ENCODE measurements at regions not wholly inside any gene's neighbourhood (a gene's known extent, or its start where the extent isn't known, plus 50 kb on each side); places are given as distances from the start of the nearest gene placed in this dataset.

- POLR2A ChIA-PET, result interaction anchor here (0.7 kb wide), 1 partner anchor 283 kb away, joined by 3 read pairs; no protein-coding TSS in a partner anchor
- intact Hi-C loops (cut with DNase I, micrococcal nuclease), result loop anchor here in 1 of 2 experiments (10.0 kb wide), 1 partner anchor 361 kb away; no protein-coding TSS in a partner anchor
- Mint-ChIP-seq H3K27me3 (no peaks in the 10 kb centered on the region), H3K4me3 (no peak overlapping the region), H3K27ac (no peak overlapping the region), H3K36me3 (ENCODE audit: low read depth) (no peaks in the 10 kb centered on the region), H3K4me1 (peaks cover 16% of the 10 kb centered on the region), H3K9me3 (ENCODE audit: low read depth) (peaks cover 6% of the 10 kb centered on the region)
- DNase-seq, result no peak
- ATAC-seq, result no peak
- CTCF ChIA-PET, result interaction anchor here (0.6 to 1.6 kb wide), 7 partner anchors 11 to 268 kb away, joined by 3 to 4 read pairs (median 3); no protein-coding TSS in a partner anchor
Measured at GRCh38 chr6:149164199-149164750, 153.2 kb upstream of the TAB2 start.

- no peak for ATAC-seq
- intact Hi-C loops (cut with DNase I, micrococcal nuclease), result loop anchor here in 1 of 2 experiments (10.0 kb wide), 1 partner anchor 358 kb away; no protein-coding TSS in a partner anchor
- Mint-ChIP-seq H3K36me3 (ENCODE audit: low read depth) (no peaks in the 10 kb centered on the region), H3K4me1 (peaks cover 25% of the 10 kb centered on the region), H3K4me3 (no peak overlapping the region), H3K27ac (peak overlapping the region; percentile 22), H3K27me3 (no peaks in the 10 kb centered on the region), H3K9me3 (ENCODE audit: low read depth) (peaks cover 6% of the 10 kb centered on the region)
- DNase-seq, result no peak
- CTCF ChIA-PET, result interaction anchor here (0.7 to 1.5 kb wide), 4 partner anchors 14 to 563 kb away, joined by 3 to 5 read pairs (median 3); no protein-coding TSS in a partner anchor
- POLR2A ChIA-PET, result no interaction called here
Measured at GRCh38 chr6:149166336-149166735, 151.2 kb upstream of the TAB2 start.

- Mint-ChIP-seq H3K27me3 (no peaks in the 10 kb centered on the region), H3K4me1 (peaks cover 25% of the 10 kb centered on the region), H3K36me3 (ENCODE audit: low read depth) (no peaks in the 10 kb centered on the region), H3K27ac (peak overlapping the region; percentile 22), H3K9me3 (ENCODE audit: low read depth) (peaks cover 6% of the 10 kb centered on the region), H3K4me3 (no peak overlapping the region)
- ChIA-PET CTCF (interaction anchor here (0.7 to 1.5 kb wide), 3 partner anchors 14 to 563 kb away, joined by 3 to 5 read pairs (median 3); no protein-coding TSS in a partner anchor), POLR2A (no interaction called here)
- ATAC-seq (no peak), DNase-seq (no peak)
- intact Hi-C loops (cut with DNase I, micrococcal nuclease), result loop anchor here in 1 of 2 experiments (10.0 kb wide), 1 partner anchor 358 kb away; no protein-coding TSS in a partner anchor
Measured at GRCh38 chr6:149166747-149167146, 150.8 kb upstream of the TAB2 start.

- Mint-ChIP-seq H3K27ac (peak overlapping the region; percentile 32), H3K4me1 (peaks cover 25% of the 10 kb centered on the region), H3K9me3 (ENCODE audit: low read depth) (peaks cover 6% of the 10 kb centered on the region), H3K27me3 (no peaks in the 10 kb centered on the region), H3K4me3 (no peak overlapping the region), H3K36me3 (ENCODE audit: low read depth) (no peaks in the 10 kb centered on the region)
- ATAC-seq (no peak), DNase-seq (no peak)
- intact Hi-C loops (cut with DNase I, micrococcal nuclease), result loop anchor here in 1 of 2 experiments (10.0 kb wide), 1 partner anchor 356 kb away; no protein-coding TSS in a partner anchor
- ChIA-PET POLR2A (no interaction called here), CTCF (no interaction called here)
Measured at GRCh38 chr6:149168968-149169367, 148.5 kb upstream of the TAB2 start.

- H3K36me3 Mint-ChIP-seq (ENCODE audit: low read depth), result no peaks in the 10 kb centered on the region
- DNase-seq, result no peak
- peaks cover 6% of the 10 kb centered on the region for H3K9me3 Mint-ChIP-seq (ENCODE audit: low read depth)
- peaks cover 27% of the 10 kb centered on the region for H3K4me1 Mint-ChIP-seq
- ChIA-PET POLR2A (no interaction called here), CTCF (no interaction called here)
- H3K27ac Mint-ChIP-seq, result no peak overlapping the region
- intact Hi-C loops (cut with DNase I, micrococcal nuclease), result loop anchor here in 1 of 2 experiments (10.0 kb wide), 1 partner anchor 355 kb away; no protein-coding TSS in a partner anchor
- no peak overlapping the region for H3K4me3 Mint-ChIP-seq
- no peaks in the 10 kb centered on the region for H3K27me3 Mint-ChIP-seq
- ATAC-seq, result peak; percentile 36
Measured at GRCh38 chr6:149169761-149170511, 147.6 kb upstream of the TAB2 start.

GRCh38 chr6:149170564-149171452, 146.7 kb upstream of the TAB2 start:
- ChIA-PET POLR2A (no interaction called here), CTCF (interaction anchor here (0.6 kb wide), 1 partner anchor 19 kb away, joined by 4 read pairs; no protein-coding TSS in a partner anchor)
- Mint-ChIP-seq H3K4me1 (peaks cover 28% of the 10 kb centered on the region), H3K36me3 (ENCODE audit: low read depth) (no peaks in the 10 kb centered on the region), H3K4me3 (no peak overlapping the region), H3K9me3 (ENCODE audit: low read depth) (peaks cover 6% of the 10 kb centered on the region), H3K27me3 (no peaks in the 10 kb centered on the region), H3K27ac (peak overlapping the region; percentile 34)
- ATAC-seq (no peak), DNase-seq (no peak)
- intact Hi-C loops (cut with DNase I, micrococcal nuclease), result no loop called here

- no peaks in the 10 kb centered on the region for H3K27me3 Mint-ChIP-seq
Measured at GRCh38 chr6:149173222-149173621, 144.3 kb upstream of the TAB2 start.

GRCh38 chr6:149174962-149175361, 142.6 kb upstream of the TAB2 start:
- no peak overlapping the region for H3K27ac Mint-ChIP-seq
- H3K9me3 Mint-ChIP-seq (ENCODE audit: low read depth), result peaks cover 3% of the 10 kb centered on the region
- POLR2A ChIA-PET, result no interaction called here
- intact Hi-C loops (cut with DNase I, micrococcal nuclease), result no loop called here
- no peaks in the 10 kb centered on the region for H3K36me3 Mint-ChIP-seq (ENCODE audit: low read depth)
- H3K4me1 Mint-ChIP-seq, result peaks cover 8% of the 10 kb centered on the region
- H3K4me3 Mint-ChIP-seq, result no peak overlapping the region
- H3K27me3 Mint-ChIP-seq, result no peaks in the 10 kb centered on the region
- no peak for DNase-seq
- no peak for ATAC-seq
- CTCF ChIA-PET, result interaction anchor here (1.0 kb wide), 1 partner anchor 12 kb away, joined by 3 read pairs; no protein-coding TSS in a partner anchor

More at GRCh38 chr6:149173222-149173621, 144.3 kb upstream of the TAB2 start:
- H3K9me3 Mint-ChIP-seq (ENCODE audit: low read depth), result peaks cover 8% of the 10 kb centered on the region
- intact Hi-C loops (cut with DNase I, micrococcal nuclease), result no loop called here
- no peaks in the 10 kb centered on the region for H3K36me3 Mint-ChIP-seq (ENCODE audit: low read depth)
- no peak overlapping the region for H3K27ac Mint-ChIP-seq
- H3K4me3 Mint-ChIP-seq, result no peak overlapping the region
- DNase-seq, result no peak
- POLR2A ChIA-PET, result no interaction called here
- CTCF ChIA-PET, result no interaction called here
- no peak for ATAC-seq
- peaks cover 19% of the 10 kb centered on the region for H3K4me1 Mint-ChIP-seq

GRCh38 chr6:149176971-149177667, 140.4 kb upstream of the TAB2 start:
- ChIA-PET POLR2A (no interaction called here), CTCF (no interaction called here)
- DNase-seq (no peak), ATAC-seq (no peak)
- Mint-ChIP-seq H3K4me3 (no peak overlapping the region), H3K27me3 (no peaks in the 10 kb centered on the region), H3K9me3 (ENCODE audit: low read depth) (peaks cover 3% of the 10 kb centered on the region), H3K4me1 (peaks cover 3% of the 10 kb centered on the region), H3K27ac (no peak overlapping the region), H3K36me3 (ENCODE audit: low read depth) (no peaks in the 10 kb centered on the region)
- intact Hi-C loops (cut with DNase I, micrococcal nuclease), result no loop called here

- H3K4me3 Mint-ChIP-seq, result no peak overlapping the region
- intact Hi-C loops (cut with DNase I, micrococcal nuclease), result no loop called here
- CTCF ChIA-PET, result no interaction called here
- H3K27ac Mint-ChIP-seq, result no peak overlapping the region
- no peaks in the 10 kb centered on the region for H3K36me3 Mint-ChIP-seq (ENCODE audit: low read depth)
- no peaks in the 10 kb centered on the region for H3K27me3 Mint-ChIP-seq
- ATAC-seq, result no peak
- H3K4me1 Mint-ChIP-seq, result peaks cover 3% of the 10 kb centered on the region
- DNase-seq, result no peak
- POLR2A ChIA-PET, result no interaction called here
- H3K9me3 Mint-ChIP-seq (ENCODE audit: low read depth), result peaks cover 3% of the 10 kb centered on the region
Measured at GRCh38 chr6:149179431-149179830, 138.1 kb upstream of the TAB2 start.

All from activated CD4-positive, alpha-beta T cell treated with anti-CD3 and anti-CD28 coated beads for 36 hours (primary cell).